GM12872 (cell line): ENCODE measurements at regions not wholly inside any gene's neighbourhood (a gene's known extent, or its start where the extent isn't known, plus 50 kb on each side); places are given as distances from the start of the nearest gene placed in this dataset.

Experiments
- TF ChIP-seq, protein P1 (sequence below): IDR thresholded peaks from 3 replicates; pipeline ENCODE4 v1.5.1; 2011; ENCODE audit warnings: low read depth, mild to moderate bottlenecking, low read length, moderate library complexity; ENCODE audit not compliant: insufficient read depth

DNA sequence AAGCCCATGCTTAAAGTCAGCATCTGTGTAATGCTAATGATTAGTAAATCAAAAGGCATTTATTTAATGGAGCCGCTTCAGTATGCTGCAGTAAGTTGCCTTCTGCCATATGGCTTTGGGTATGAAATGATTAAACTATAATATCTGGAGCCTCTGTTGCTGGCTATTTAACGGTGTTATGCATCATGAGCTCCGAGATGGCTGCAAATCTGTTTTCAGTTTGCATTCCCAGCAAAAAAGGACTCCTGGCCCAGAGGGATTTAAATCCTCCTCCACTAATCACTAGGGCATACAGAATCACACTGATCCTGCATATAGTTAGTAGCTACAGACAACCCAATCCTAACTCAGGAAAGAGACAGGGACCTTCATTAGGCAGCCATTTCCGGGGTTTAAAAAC, 171.5 kb upstream of the EEA1 start:
- TF ChIP-seq, protein P1, sequence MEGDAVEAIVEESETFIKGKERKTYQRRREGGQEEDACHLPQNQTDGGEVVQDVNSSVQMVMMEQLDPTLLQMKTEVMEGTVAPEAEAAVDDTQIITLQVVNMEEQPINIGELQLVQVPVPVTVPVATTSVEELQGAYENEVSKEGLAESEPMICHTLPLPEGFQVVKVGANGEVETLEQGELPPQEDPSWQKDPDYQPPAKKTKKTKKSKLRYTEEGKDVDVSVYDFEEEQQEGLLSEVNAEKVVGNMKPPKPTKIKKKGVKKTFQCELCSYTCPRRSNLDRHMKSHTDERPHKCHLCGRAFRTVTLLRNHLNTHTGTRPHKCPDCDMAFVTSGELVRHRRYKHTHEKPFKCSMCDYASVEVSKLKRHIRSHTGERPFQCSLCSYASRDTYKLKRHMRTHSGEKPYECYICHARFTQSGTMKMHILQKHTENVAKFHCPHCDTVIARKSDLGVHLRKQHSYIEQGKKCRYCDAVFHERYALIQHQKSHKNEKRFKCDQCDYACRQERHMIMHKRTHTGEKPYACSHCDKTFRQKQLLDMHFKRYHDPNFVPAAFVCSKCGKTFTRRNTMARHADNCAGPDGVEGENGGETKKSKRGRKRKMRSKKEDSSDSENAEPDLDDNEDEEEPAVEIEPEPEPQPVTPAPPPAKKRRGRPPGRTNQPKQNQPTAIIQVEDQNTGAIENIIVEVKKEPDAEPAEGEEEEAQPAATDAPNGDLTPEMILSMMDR = no peak

DNA sequence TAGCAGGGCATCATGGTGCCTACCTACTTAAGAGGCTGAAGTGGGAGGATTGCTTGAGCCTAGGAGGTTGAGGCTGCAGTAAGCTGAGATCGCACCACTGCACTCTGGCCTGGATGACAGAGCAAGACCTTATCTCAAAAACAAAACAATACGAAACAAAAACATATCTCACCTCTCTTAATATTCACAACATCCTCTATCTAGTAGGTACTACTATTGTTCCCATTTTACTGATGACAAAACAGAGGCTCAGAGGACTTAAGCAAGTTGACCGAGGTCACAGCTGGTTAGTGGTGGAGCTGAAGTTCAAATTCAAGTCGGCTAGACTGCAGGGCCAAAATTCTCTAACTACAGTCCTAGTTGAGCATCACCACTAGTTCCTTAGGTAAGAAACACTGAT, 172.3 kb upstream of the EEA1 start:
- TF ChIP-seq, protein P1 = no peak

DNA sequence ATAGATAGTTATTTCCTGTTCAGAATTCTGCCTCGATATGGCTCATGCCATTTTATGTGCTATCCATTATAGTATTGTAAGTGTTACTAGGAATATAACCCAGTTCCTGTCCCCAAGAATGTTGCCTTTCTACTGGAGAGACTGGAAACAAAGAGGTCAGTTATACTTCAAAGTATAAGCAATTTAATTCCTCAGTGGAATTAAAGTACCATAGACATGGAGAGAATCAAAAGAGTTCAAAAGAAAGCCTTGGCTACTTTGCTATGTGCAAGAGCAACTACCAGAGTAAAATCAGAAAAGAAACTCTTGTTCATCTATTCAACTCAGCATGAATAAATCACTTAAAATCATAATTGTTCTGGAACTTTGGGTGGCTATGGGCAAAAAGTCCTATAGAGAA, 173.2 kb upstream of the EEA1 start:
- TF ChIP-seq, protein P1 = no peak

DNA sequence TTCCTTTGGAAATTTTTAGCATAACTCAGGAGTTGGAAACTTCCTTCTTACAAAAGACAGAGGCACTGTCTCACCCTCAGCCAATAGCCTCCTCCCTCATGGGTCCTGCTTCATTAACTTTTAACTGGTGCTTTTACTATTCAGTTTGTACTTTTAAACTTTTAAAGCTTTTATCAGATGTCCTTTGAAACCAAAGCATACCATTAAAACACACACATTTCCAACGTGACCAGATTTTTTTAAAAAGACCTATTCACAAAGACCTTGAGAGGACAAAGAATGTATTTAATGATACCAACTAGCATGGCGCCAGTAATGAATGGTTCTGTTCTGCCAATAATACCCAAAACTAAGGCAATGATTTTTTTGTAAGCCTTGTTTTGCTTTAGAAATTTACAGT, 173.6 kb upstream of the EEA1 start:
- TF ChIP-seq, protein P1 = no peak

DNA sequence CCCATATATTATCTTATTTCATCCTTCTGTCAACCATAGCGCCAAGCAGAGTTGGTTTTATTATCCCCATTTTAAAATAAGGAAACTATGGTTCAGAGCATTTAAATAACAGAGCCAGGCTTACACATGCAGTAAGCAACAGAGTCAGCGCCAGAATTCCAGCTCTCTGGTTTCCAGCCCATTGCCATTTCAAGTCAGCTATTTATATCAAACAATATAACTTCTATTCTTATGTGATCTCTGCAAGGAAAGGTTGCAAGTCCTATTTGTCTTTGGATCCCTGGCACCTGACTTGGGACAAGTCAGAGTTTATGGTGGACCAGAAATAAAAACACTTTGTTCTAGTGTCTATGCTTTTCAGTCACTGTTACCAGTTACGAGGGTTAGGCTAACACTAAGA, 174.1 kb upstream of the EEA1 start:
- TF ChIP-seq, protein P1 = no peak

DNA sequence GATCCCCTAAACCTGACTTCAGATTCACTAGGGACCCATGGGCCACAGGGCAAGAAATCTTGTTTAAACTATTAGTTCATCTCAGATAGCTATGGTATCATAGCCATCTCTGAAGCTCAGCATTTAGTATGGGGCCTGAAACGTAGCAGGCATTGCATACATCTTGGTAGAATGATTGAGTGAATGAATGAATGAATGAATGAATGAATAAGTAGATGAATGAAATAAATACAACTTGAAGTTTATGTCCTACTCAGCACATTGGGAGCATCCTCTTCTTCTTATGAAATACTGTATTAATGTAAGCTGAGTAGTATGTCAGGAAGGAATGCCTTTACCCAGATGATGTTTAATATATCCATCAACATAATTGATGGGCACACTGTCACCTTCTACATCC, 175.4 kb upstream of the EEA1 start:
- TF ChIP-seq, protein P1 = no peak

DNA sequence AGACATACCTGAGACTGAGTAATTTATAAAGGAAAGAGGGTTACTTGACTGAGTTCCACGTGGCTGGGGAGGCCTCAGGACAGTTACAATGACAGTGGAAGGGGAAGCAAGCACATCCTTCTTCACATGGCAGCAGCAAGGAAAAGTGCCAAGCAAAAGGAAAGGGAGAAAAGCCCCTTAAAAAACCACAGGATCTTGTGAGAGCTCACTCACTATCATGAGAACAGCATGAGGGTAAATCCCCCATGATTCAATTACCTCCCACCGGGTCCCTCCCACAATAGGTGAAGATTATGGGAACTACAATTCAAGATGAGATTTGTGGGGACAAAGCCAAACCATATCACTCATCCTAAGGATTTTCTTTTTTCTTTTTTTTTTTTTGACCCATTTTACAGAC, 177.8 kb upstream of the EEA1 start:
- TF ChIP-seq, protein P1 = no peak

DNA sequence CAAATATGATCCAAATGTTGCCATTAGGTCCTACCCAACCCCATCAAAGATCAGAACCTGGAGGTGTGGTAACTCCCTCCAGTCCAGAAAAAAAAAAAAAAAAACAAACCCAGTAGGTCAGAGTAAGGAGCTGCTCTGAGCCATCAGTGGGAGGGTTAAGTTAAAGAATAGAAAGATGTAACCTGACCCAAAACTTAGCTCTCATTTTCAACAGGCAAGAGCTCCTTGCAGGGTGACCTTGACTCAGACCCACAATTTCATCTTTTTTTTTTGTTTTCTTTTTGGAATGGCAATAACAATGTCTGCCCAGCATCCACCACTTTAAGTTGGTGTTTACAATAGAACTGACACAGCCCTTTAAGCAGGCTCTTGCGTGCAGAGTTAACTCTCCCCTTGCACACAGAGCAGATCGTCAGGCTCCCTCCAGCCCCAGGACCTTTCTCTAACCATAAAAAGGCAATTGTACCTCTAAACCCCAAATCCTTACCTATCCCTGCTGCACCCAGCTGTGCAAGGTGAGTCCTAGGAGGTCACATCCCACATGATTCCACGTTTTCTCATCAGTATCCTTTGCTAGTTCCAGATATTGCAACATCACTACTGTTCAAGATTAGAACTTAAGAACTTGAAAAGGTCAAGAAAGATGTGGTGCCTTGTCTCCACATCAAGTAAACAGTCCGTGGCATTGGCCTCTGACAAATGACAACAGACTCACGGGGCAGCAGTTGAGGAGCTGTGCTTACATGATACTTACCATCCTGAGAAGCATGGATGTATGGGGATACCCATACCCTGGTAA, 178.6 kb upstream of the EEA1 start:
- TF ChIP-seq, protein P1 = no peak
